ENCODE measurements at regions not wholly inside any gene's neighbourhood (a gene's known extent, or its start where the extent isn't known, plus 50 kb on each side); places are given as distances from the start of the nearest gene placed in this dataset.
"Not testable (repeated sequence)": the region's sequence is repeated elsewhere in the genome, so short reads cannot be mapped to it uniquely, and the experiment has no call there.

DNA sequence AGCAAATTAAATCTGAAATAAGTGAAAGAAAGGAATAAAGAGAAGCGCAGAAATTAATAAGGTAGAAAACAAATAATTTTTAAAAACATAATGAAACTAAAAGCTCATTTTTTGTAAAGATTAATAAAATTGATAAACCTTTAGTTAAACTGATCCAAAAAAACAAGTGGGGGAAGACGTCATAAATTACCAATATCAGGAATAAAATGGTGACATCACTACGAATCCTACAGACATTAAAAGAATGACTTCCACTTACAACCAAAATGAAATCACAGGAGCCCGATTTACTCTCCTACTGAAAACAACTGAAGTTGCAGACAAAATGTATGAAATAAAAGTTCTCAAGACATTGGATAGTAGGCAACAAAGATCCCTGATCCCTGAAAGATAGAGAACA lies 68.1 kb upstream of the IFFO2 start:
- Histone ChIP-seq H2BK120ac (ENCODE audit: insufficient read depth, low read length, poor library complexity) (no peak overlapping the region), H3K79me2 (ENCODE audit: control insufficient read depth, insufficient read depth, low read length, poor library complexity) (no peaks in the 10 kb centered on the region), H4K12ac (ENCODE audit: low read depth, low read length) (no peak overlapping the region), H3K18ac (ENCODE audit: low read length) (no peak overlapping the region), H3K4me3 (ENCODE audit: low read depth, low read length) (no peak overlapping the region), H4K8ac (ENCODE audit: low read depth, low read length) (no peak overlapping the region), H2AFZ (ENCODE audit: insufficient read depth, low read length, poor library complexity) (no peak overlapping the region), H2BK5ac (ENCODE audit: low read depth, low read length, poor library complexity) (no peak overlapping the region), H3K23ac (ENCODE audit: low read length) (no peak overlapping the region), H2BK12ac (ENCODE audit: low read length) (no peak overlapping the region), H3K36me3 (ENCODE audit: control insufficient read depth in 1 of 2, insufficient read depth in 2 of 2, low read length in 2 of 2) (peaks cover 0 to 2% of the 10 kb centered on the region in 2 experiments), H3K4me2 (ENCODE audit: low read length) (no peak overlapping the region), H3K4me1 (ENCODE audit: control insufficient read depth in 1 of 2, insufficient read depth in 2 of 2, low read length in 2 of 2) (no peaks in the 10 kb centered on the region), H2AK5ac (ENCODE audit: low read length) (no peak overlapping the region), H3K27ac (ENCODE audit: low read depth, low read length) (no peak overlapping the region), H3K4ac (ENCODE audit: low read depth, low read length) (no peak overlapping the region), H4K91ac (ENCODE audit: low read depth, low read length) (no peak overlapping the region), H3K27me3 (ENCODE audit: insufficient read depth, low read length) (no peaks in the 10 kb centered on the region), H3K79me1 (ENCODE audit: low read length) (no peaks in the 10 kb centered on the region), H3K14ac (ENCODE audit: low read length) (no peak overlapping the region), H3K9ac (ENCODE audit: low read length) (no peak overlapping the region), H3K9me3 (ENCODE audit: insufficient read depth, low read depth, low read length) (no peaks in the 10 kb centered on the region)
- DNase-seq, result no peak
- WGBS (ENCODE audit: extremely low coverage, insufficient coverage, insufficient read length), result no CpG with 5 or more reads among the region's 4 CpGs

DNA sequence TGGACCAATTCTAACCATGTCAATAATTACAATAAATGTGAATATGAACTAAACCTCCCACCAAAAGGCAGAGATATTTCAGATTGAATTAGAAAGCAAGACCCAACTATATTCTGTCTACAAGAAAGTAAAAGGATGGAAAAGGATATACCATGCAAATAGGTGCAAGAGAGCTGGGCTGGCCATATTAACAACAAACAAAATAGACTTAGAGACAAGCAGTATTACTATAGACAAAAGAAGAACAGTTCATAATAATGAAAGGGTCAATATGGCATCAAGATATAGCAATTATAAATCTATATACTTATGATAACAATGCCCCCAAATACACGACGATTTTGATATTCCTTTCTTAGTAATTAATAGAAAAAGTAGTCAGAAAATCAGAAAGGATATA lies 67.3 kb upstream of the IFFO2 start:
- no peak overlapping the region for H4K8ac ChIP-seq (ENCODE audit: low read depth, low read length)
- H3K4me3 ChIP-seq (ENCODE audit: low read depth, low read length), result no peak overlapping the region
- H3K4ac ChIP-seq (ENCODE audit: low read depth, low read length), result no peak overlapping the region
- no peak overlapping the region for H3K23ac ChIP-seq (ENCODE audit: low read length)
- H3K36me3 ChIP-seq (ENCODE audit: control insufficient read depth in 1 of 2, insufficient read depth in 2 of 2, low read length in 2 of 2), result peaks cover 0 to 2% of the 10 kb centered on the region in 2 experiments
- no peak overlapping the region for H3K9ac ChIP-seq (ENCODE audit: low read length)
- H3K4me2 ChIP-seq (ENCODE audit: low read length), result no peak overlapping the region
- no peaks in the 10 kb centered on the region for H3K9me3 ChIP-seq (ENCODE audit: insufficient read depth, low read depth, low read length)
- H3K79me1 ChIP-seq (ENCODE audit: low read length), result no peaks in the 10 kb centered on the region
- H3K79me2 ChIP-seq (ENCODE audit: control insufficient read depth, insufficient read depth, low read length, poor library complexity), result no peaks in the 10 kb centered on the region
- H2BK12ac ChIP-seq (ENCODE audit: low read length), result no peak overlapping the region
- H2AFZ ChIP-seq (ENCODE audit: insufficient read depth, low read length, poor library complexity), result no peak overlapping the region
- no peak overlapping the region for H3K18ac ChIP-seq (ENCODE audit: low read length)
- no peaks in the 10 kb centered on the region for H3K4me1 ChIP-seq (ENCODE audit: control insufficient read depth in 1 of 2, insufficient read depth in 2 of 2, low read length in 2 of 2)
- no peak overlapping the region for H3K27ac ChIP-seq (ENCODE audit: low read depth, low read length)
- no peak overlapping the region for H4K91ac ChIP-seq (ENCODE audit: low read depth, low read length)
- H4K12ac ChIP-seq (ENCODE audit: low read depth, low read length), result no peak overlapping the region
- H2BK120ac ChIP-seq (ENCODE audit: insufficient read depth, low read length, poor library complexity), result no peak overlapping the region
- H2AK5ac ChIP-seq (ENCODE audit: low read length), result no peak overlapping the region
- no peaks in the 10 kb centered on the region for H3K27me3 ChIP-seq (ENCODE audit: insufficient read depth, low read length)
- whole genome bisulfite sequencing (ENCODE audit: extremely low coverage, insufficient coverage, insufficient read length), result no CpG with 5 or more reads among the region's 2 CpGs
- H2BK5ac ChIP-seq (ENCODE audit: low read depth, low read length, poor library complexity), result no peak overlapping the region
- H3K14ac ChIP-seq (ENCODE audit: low read length), result no peak overlapping the region
- DNase-seq, result no peak

DNA sequence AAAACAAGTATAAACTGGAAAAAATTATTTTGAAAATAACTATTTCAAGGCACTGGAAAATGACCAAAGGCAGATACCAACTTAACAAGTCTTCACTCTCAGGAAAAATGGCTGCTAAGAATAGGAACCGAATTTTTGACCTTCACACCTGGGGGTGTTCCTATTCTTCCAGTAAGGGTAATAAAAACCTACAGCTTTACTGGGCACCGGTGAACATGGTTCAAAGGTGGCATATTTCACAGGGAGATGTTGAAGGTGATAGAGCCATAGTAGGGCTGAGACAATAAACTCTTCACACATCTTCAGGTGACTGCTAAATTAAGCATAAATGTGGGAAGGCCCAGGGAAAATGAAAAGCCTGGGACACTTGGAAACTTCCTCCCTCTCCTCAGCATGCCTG lies 65.4 kb upstream of the IFFO2 start:
- Histone ChIP-seq H2AFZ (ENCODE audit: insufficient read depth, low read length, poor library complexity) (no peak overlapping the region), H3K4me2 (ENCODE audit: low read length) (no peak overlapping the region), H4K91ac (ENCODE audit: low read depth, low read length) (no peak overlapping the region), H4K8ac (ENCODE audit: low read depth, low read length) (no peak overlapping the region), H3K4ac (ENCODE audit: low read depth, low read length) (no peak overlapping the region), H3K27ac (ENCODE audit: low read depth, low read length) (no peak overlapping the region), H3K79me1 (ENCODE audit: low read length) (no peaks in the 10 kb centered on the region), H3K23ac (ENCODE audit: low read length) (no peak overlapping the region), H3K27me3 (ENCODE audit: insufficient read depth, low read length) (no peaks in the 10 kb centered on the region), H3K4me3 (ENCODE audit: low read depth, low read length) (no peak overlapping the region), H3K9ac (ENCODE audit: low read length) (no peak overlapping the region), H2BK5ac (ENCODE audit: low read depth, low read length, poor library complexity) (no peak overlapping the region), H2AK5ac (ENCODE audit: low read length) (no peak overlapping the region), H2BK12ac (ENCODE audit: low read length) (no peak overlapping the region), H3K79me2 (ENCODE audit: control insufficient read depth, insufficient read depth, low read length, poor library complexity) (no peaks in the 10 kb centered on the region), H3K14ac (ENCODE audit: low read length) (no peak overlapping the region), H2BK120ac (ENCODE audit: insufficient read depth, low read length, poor library complexity) (no peak overlapping the region), H3K4me1 (ENCODE audit: control insufficient read depth in 1 of 2, insufficient read depth in 2 of 2, low read length in 2 of 2) (peaks cover 0 to under 1% of the 10 kb centered on the region in 2 experiments), H3K36me3 (ENCODE audit: control insufficient read depth in 1 of 2, insufficient read depth in 2 of 2, low read length in 2 of 2) (peaks cover 0 to 2% of the 10 kb centered on the region in 2 experiments), H3K18ac (ENCODE audit: low read length) (no peak overlapping the region), H3K9me3 (ENCODE audit: insufficient read depth, low read depth, low read length) (no peaks in the 10 kb centered on the region), H4K12ac (ENCODE audit: low read depth, low read length) (no peak overlapping the region)
- WGBS (ENCODE audit: extremely low coverage, insufficient coverage, insufficient read length), result no CpG with 5 or more reads among the region's 2 CpGs
- DNase-seq, result no peak

DNA sequence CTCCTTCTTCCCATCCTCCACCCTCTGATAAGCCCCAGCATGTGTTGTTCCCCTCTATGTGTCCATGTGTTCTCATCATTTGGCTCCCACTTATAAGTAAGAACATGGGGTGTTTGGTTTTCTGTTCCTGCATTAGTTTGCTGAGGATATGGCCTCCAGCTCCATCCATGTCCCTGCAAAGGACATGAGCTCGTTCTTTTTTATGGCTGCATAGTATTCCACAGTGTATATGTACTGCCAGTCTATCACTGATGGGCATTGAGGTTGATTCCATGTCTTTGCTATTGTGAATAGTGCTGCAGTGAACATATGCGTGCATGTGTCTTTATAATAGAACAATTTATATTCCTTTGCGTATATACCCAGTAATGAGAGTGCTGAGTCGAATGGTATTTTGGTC lies 62.8 kb upstream of the IFFO2 start:
- H4K12ac ChIP-seq (ENCODE audit: low read depth, low read length); H3K27ac ChIP-seq (ENCODE audit: low read depth, low read length); H3K36me3 ChIP-seq (ENCODE audit: control insufficient read depth in 1 of 2, insufficient read depth in 2 of 2, low read length in 2 of 2); H3K79me2 ChIP-seq (ENCODE audit: control insufficient read depth, insufficient read depth, low read length, poor library complexity); H3K4ac ChIP-seq (ENCODE audit: low read depth, low read length); H3K4me1 ChIP-seq (ENCODE audit: control insufficient read depth in 1 of 2, insufficient read depth in 2 of 2, low read length in 2 of 2); H3K27me3 ChIP-seq (ENCODE audit: insufficient read depth, low read length); H3K4me3 ChIP-seq (ENCODE audit: low read depth, low read length); DNase-seq; H3K9me3 ChIP-seq (ENCODE audit: insufficient read depth, low read depth, low read length); H3K4me2 ChIP-seq (ENCODE audit: low read length); H4K8ac ChIP-seq (ENCODE audit: low read depth, low read length); H2AFZ ChIP-seq (ENCODE audit: insufficient read depth, low read length, poor library complexity); H3K9ac ChIP-seq (ENCODE audit: low read length); H2BK12ac ChIP-seq (ENCODE audit: low read length); H3K79me1 ChIP-seq (ENCODE audit: low read length); H2BK120ac ChIP-seq (ENCODE audit: insufficient read depth, low read length, poor library complexity); H4K91ac ChIP-seq (ENCODE audit: low read depth, low read length); H3K18ac ChIP-seq (ENCODE audit: low read length); H3K23ac ChIP-seq (ENCODE audit: low read length); H2BK5ac ChIP-seq (ENCODE audit: low read depth, low read length, poor library complexity); H2AK5ac ChIP-seq (ENCODE audit: low read length); H3K14ac ChIP-seq (ENCODE audit: low read length): not testable (repeated sequence)
- WGBS (ENCODE audit: extremely low coverage, insufficient coverage, insufficient read length), result no CpG with 5 or more reads among the region's 4 CpGs
